COLO668 (cell line): ENCODE measurements at regions not wholly inside any gene's neighbourhood (a gene's known extent, or its start where the extent isn't known, plus 50 kb on each side); places are given as distances from the start of the nearest gene placed in this dataset.

Source experiments
- DNase-seq: peaks from one replicate; lab custom pipeline; 2025; ENCODE audit not compliant: unreplicated experiment; lab: John Stamatoyannopoulos, UW

DNA sequence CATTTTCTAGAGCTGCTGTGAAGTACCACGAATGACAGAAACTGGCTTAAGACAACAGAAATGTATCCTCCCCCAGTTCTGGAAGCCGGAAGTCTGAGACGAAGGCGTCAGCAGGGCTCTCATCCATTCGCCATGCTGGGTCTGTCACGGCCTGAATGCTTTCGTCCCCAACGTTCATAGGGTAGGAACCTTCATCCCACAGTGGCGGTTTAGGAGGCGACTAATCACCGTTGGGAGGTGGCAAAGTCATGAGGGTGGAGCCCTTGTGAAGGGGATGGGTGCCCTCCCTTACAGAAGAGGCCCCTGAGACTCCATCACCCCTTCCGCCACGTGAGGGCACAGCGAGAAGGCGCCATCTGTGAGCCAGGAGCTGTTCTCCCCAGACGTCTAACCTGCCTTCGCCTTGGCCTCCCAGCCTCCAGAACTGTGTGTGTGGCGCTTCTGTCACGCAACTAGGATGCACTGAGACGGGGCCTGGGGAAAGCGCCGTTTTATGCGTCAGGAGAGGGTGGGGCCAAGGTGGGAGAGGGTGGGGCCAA, 250.3 kb downstream of the TTLL2 start:
- no peak for DNase-seq

DNA sequence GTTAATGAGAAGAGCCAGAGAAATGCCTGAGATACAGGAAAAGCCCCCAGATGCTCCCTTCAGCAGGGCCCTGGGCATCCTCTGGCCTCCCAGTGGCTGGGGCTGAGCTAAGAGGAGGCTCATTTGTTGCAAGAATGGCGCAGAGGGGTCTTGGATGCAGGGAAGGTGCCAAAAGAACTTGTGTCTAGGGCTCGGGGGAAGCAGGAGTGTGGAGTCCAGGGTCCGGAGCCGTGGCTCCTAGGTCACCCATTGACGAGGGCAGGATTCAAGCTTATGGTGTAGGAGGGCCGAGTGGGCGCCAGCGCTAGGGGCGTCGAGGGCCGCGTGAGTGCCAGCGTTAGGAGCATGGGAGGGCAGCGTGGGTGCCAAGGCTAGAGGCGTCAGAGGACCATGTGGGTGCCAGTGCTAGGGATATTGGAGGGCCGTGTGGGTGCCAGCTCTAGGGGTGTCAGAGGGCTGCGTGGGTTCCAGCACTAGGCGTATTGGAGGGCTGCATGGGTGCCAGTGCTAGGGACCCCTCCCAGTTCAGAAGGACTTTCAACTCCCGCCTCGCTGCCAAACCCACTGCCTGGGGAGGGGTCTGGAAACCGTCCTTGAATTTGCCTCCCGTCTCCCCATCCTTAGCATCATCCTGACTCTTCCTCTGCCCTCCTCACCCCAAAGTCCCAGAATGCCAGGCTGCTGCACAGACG, 250.5 kb upstream of the AFDN start:
- DNase-seq, result no peak

GRCh38 chr6:167576828-167577503, 249.7 kb upstream of the AFDN start:
- DNase-seq, result no peak

DNA sequence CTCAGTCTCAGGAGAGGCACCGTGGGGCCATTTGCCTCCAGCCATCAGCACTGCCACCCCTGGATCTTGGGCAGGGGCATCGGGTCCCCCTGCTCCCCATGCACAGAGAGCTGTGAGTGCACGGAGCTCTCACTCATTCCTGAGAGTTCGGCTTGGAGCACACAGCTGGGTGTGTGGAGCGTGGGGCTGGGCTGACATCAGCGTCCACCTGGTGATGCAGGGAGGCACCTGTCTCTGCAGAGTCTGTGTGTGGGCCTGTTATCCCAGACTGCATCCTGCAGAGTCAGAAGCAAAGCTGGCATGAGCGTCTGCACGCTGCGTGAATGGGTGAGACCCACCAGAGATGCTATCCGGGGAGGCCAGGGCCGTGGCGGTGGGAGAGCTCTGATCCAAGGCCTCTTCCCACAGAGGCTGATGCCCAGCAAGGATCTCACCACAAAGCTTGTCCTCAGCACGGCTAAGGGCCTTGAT, 248.8 kb upstream of the AFDN start:
- no peak for DNase-seq

DNA sequence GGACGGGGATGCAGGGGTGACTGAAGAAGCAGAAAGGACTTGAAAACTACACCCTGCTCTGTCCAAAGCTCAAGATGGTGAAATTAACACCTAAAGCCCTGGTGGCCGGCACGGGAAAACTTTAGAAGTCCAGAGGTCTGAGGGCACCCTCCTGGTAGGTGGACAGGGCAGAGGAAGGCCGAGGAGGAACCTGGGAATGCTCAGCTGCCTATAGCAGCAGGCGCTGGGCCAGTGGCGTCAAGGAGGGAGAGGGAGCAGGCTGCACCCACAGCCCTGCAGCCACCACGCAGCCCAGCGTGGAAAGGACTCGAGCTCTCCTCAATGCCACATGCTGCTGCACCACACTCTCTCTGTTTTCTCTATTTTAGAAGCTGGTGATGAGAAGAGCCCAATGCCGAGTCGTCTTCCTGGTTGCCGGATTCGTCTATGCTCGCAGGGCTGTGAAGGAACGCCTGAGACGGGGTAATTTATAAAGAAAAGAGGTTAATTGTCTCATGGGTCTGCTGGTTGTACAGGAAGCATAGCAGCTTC, 248.3 kb upstream of the AFDN start:
- DNase-seq, result no peak

DNA sequence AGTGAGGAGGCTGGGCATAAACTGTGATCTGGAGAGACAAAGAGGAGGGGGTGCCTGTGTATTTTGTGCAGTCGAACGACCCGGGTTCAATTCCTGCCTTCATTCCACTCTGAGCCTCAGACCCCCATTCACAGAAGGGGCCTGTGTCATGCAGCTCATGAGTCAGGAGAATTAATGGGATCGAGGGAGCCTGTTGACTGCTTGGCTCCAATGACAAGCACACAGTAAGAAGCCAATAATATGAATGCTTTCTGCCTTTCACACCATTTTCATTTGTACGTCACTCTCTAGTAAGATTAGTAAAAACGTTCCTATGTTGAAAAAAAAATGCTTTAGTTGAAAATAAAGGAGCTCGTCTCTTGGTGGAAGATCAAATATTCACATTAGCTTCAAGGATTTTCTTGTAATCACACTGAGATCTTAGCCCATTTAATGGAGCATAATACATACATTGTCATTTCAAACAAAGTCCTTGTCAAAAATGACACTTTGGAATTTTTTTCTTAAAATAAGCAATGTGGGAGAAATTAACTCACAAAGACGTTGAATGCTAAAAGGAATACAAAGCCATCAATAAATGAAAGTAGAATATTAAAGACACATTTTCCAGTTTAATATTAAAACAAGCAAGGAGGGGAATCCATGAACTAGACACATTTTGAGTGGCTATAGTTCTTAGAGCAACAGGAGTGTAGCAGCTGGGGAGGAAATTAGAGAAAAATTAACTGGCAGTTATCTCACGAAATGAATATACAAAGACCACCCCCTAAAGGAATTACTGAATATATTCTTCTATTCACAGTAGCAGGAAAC, 246.7 kb upstream of the AFDN start:
- DNase-seq, result no peak

DNA sequence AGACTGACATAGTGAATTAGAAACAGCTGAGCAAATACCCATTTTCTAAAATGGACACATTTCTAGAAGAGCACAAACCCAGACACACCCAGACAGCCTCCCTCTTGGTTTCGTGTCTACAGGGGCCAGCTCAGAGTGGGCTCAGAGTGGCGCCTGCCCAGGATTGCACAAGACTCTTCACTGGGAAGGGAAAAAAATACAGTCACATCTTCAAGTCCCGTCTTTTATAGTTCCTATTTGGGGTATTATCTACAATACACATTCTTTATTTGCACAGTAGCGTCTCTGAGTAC, 246.1 kb upstream of the AFDN start:
- no peak for DNase-seq

DNA sequence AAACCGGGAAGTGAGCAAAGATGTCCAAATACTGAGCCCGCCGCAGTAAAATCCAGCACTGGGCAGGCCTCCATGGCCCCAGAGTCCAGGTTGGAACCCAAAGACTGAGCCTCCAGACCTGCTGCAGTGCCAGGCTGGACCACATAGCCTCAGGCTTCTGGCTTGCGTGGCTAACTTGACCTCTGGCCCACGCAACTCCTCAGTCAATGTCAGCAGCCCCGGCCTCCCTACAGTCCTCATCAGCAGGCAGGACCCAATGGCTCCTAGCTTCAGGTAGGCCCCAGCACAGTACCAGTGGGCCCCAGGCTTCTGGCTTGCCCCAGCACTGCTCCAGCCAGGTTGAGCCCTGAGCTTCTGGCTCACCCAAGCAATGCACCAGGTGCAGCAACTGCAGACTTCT, 245.1 kb upstream of the AFDN start:
- DNase-seq, result no peak

DNA sequence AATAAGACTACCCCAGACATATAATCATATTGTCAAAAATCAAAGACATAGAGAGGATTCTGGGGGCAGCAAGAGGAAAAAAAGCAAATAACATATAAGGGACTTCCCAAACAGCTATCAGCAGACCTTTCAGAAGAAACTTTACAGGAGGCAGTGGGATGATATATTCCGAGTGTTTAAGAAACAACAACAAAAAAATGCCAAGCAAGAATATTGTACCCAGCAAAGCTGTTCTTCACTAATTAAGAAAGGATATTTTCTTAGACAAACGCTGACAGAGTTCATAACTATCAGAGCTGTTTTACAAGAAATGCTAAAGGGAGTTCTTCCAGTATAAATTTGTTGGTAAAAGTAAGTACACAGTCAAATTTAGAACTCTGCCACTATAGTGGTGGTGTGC, 243.3 kb upstream of the AFDN start:
- DNase-seq, result no peak

DNA sequence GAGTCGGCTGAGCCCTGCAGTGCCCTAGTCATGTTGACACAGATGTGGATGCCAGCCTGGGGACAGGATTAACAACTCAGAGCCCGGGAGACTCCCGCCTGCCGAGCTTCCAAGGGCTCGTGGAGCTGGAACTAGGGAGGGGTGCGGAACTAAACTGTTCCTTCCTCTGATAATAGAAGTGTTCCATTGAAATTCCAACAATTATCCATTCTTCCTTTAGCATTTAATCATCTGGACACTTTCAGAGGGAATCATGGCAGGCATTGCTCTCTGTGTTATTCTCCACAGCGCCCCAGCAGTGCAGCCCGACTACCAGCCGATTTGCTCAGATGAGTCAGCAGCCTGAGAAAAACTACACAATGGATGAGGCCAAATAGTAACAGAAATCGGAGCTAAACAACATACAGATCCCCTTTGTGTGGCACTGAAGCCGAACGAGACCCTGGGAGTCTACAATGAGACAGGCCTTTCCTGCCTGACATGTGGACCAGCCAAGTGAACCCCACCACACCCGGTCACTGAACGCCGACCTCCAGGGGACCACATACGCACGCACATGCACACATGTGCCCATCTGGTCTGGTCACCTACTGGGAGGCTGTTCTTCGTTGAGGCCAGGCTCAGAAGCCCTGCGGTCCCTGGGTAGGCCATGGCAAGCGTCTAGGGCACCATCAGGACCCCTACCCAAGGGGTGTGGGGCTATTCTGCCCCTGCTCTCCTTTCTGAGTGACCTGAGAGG, 238.4 kb upstream of the AFDN start:
- no peak for DNase-seq

DNA sequence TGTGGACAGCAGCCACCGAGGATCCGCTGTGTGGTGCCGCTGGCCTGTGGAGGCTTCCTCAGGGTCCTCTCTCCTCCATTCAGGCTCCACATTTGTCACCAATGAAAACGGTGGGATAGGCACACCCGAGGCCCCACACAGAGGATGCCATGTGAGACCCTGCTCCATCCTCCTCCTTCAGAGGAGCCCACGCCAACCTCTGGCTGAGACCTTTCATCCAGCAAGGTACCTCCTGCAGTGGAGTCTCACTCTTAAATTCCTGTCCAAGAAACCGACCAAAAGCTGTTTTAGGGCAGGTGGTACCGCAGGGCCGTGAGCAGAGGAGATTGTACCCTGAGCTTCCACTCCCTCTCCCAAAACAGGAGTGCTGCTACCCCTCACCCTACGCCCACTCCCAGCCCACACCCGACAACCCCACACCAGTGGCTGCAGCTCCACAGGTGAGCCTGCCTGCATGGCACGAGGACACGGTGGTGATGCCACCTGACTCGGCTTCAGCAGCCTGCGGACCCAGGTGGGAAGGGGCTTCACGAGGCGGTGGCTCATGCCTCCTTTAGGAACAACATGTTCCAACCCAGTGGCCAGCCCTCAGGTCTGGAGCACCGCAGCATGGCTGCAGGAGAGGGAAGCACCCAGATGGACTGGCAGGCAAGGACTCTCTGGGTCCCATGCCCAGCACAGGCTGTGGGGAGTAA, 237.6 kb upstream of the AFDN start:
- DNase-seq, result no peak

- no peak for DNase-seq
These were observed 237.1 kb upstream of the AFDN start for GRCh38 chr6:167589615-167589940.

DNA sequence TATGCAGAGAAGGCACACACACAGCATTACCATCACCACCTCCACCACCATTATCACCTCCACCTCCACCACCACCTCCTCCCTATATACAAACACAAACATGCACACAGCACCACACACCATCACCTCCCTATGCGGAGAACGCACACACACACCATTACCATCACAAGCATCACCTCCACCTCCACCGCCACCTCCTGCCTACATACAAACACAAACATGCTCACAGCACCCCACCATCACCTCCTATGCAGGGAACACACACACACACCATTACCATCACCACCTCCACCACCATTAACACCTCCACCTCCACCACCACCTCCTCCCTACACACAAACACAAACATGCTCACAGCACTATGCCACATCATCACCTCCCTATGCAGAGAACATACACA, 236.5 kb upstream of the AFDN start:
- no peak for DNase-seq
